ENCODE measurements at regions not wholly inside any gene's neighbourhood (a gene's known extent, or its start where the extent isn't known, plus 50 kb on each side); places are given as distances from the start of the nearest gene placed in this dataset.

DNA sequence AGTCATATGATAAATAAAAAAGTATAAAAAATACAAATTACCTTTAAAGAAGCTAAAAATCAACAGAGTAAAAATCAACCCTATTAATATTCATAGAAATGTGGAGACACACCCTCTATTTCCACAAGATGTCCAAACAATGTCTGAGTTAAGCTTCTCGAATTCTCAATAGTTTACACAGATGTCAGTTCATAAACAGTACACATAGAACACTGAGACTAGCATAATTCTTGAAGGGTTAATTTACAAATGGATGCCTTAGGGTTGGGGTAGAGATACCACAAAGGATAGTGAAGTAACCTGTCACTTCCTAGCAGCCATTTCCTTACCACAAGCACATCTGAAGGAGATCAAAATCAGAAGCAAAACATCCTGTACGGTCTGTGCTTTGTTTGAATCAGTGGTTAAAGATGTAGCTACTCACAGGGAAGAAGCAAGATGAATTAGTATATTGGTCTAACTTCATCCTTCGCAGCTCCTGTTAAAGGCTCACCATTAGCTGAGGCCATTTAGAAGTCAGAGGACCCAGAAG is 2393.9 kb downstream of the ARAP2 start:
- Histone ChIP-seq H3K4me2 (ENCODE audit: low read length) (no peak overlapping the region), H3K4me3 (replicated peaks in 1 of 2; ENCODE audit: low read depth in 1 of 2, low read length in 2 of 2) (no peak overlapping the region), H3K36me3 (ENCODE audit: control insufficient read depth in 1 of 2, insufficient read depth in 2 of 2, low read length in 2 of 2) (no peaks in the 10 kb centered on the region), H3K27me3 (ENCODE audit: insufficient read depth, low read length) (no peaks in the 10 kb centered on the region), H4K20me1 (ENCODE audit: insufficient read depth) (no peaks in the 10 kb centered on the region), H3K9ac (ENCODE audit: low read length) (no peak overlapping the region), H3K9me2 (ENCODE audit: insufficient read depth) (no peaks in the 10 kb centered on the region), H3K9me3 (ENCODE audit: control insufficient read depth in 1 of 2, insufficient read depth in 1 of 2, low read depth in 1 of 2, low read length in 2 of 2) (no peaks in the 10 kb centered on the region), H3K79me2 (ENCODE audit: insufficient read depth, low read length) (no peaks in the 10 kb centered on the region), H3K4me1 (ENCODE audit: control insufficient read depth in 1 of 2, insufficient read depth in 2 of 2, low read length in 2 of 2) (no peaks in the 10 kb centered on the region), H2AFZ (ENCODE audit: low read depth, low read length, poor library complexity, severe bottlenecking) (no peak overlapping the region), H3K27ac (ENCODE audit: low read depth, low read length) (no peak overlapping the region)
- ATAC-seq (no peak), DNase-seq (ENCODE audit: low read depth, low spot score) (no peak)
- CTCF ChIA-PET = no interaction called here
- POLR2A ChIA-PET = no interaction called here
- TF ChIP-seq, protein P1, sequence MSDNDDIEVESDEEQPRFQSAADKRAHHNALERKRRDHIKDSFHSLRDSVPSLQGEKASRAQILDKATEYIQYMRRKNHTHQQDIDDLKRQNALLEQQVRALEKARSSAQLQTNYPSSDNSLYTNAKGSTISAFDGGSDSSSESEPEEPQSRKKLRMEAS (IDR thresholded peaks at IDR 0.05) = no peak
- TF ChIP-seq ELF1 (IDR thresholded peaks at IDR 0.05; ENCODE audit: borderline replicate concordance, low read depth) = no peak
- TF ChIP-seq FOSL1 (IDR thresholded peaks at IDR 0.05; ENCODE audit: low read depth) = no peak
- no peak for TF ChIP-seq TCF7L2 (IDR thresholded peaks at IDR 0.05; ENCODE audit: borderline replicate concordance, extremely low read depth, insufficient read depth, insufficient read length)
- no peak for TF ChIP-seq EZH2phosphoT487 (IDR thresholded peaks at IDR 0.05; ENCODE audit: borderline replicate concordance)
- TF ChIP-seq CTCF (IDR thresholded peaks at IDR 0.05 in 2 of 3, conservative IDR thresholded peaks at IDR 0.05 in 1 of 3; ENCODE audit: borderline replicate concordance in 1 of 3, insufficient read depth in 1 of 3, low read depth in 2 of 3, low read length in 2 of 3) = no peak
- no peak for TF ChIP-seq SP1 (IDR thresholded peaks at IDR 0.05; ENCODE audit: low read depth)
- TF ChIP-seq SRF (IDR thresholded peaks at IDR 0.05; ENCODE audit: low read depth) = no peak
- no peak for TF ChIP-seq ZBTB33 (IDR thresholded peaks at IDR 0.05; ENCODE audit: extremely low read depth, insufficient replicate concordance, low read length)
- no peak for TF ChIP-seq ZFX (IDR thresholded peaks at IDR 0.05)
- TF ChIP-seq CEBPB (IDR thresholded peaks at IDR 0.05; ENCODE audit: low read depth) = no peak
- no peak for TF ChIP-seq CBX3 (IDR thresholded peaks at IDR 0.05; ENCODE audit: low read depth)
- TF ChIP-seq POLR2AphosphoS5 (IDR thresholded peaks at IDR 0.05; ENCODE audit: low read depth, low read length) = no peak
- TF ChIP-seq, protein P2, sequence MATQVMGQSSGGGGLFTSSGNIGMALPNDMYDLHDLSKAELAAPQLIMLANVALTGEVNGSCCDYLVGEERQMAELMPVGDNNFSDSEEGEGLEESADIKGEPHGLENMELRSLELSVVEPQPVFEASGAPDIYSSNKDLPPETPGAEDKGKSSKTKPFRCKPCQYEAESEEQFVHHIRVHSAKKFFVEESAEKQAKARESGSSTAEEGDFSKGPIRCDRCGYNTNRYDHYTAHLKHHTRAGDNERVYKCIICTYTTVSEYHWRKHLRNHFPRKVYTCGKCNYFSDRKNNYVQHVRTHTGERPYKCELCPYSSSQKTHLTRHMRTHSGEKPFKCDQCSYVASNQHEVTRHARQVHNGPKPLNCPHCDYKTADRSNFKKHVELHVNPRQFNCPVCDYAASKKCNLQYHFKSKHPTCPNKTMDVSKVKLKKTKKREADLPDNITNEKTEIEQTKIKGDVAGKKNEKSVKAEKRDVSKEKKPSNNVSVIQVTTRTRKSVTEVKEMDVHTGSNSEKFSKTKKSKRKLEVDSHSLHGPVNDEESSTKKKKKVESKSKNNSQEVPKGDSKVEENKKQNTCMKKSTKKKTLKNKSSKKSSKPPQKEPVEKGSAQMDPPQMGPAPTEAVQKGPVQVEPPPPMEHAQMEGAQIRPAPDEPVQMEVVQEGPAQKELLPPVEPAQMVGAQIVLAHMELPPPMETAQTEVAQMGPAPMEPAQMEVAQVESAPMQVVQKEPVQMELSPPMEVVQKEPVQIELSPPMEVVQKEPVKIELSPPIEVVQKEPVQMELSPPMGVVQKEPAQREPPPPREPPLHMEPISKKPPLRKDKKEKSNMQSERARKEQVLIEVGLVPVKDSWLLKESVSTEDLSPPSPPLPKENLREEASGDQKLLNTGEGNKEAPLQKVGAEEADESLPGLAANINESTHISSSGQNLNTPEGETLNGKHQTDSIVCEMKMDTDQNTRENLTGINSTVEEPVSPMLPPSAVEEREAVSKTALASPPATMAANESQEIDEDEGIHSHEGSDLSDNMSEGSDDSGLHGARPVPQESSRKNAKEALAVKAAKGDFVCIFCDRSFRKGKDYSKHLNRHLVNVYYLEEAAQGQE (IDR thresholded peaks at IDR 0.05; ENCODE audit: low read depth) = no peak
- no peak for TF ChIP-seq JUND (IDR thresholded peaks at IDR 0.05)
- no peak for TF ChIP-seq YY1 (IDR thresholded peaks at IDR 0.05; ENCODE audit: extremely low read depth, insufficient replicate concordance, low read depth, low read length)
- intact Hi-C loops (cut with micrococcal nuclease) = no loop called here
- RAD21 ChIA-PET (ENCODE audit: low non-redundant PET in 1 of 2, low total read pairs in 2 of 2, uncharacterized antibody in 2 of 2, unreplicated experiment in 2 of 2) = no interaction called here
- no TSS peak for BruUV-seq (replicated peaks)

Measured in HCT116 (cell line).